ENCODE measurements at regions not wholly inside any gene's neighbourhood (a gene's known extent, or its start where the extent isn't known, plus 50 kb on each side); places are given as distances from the start of the nearest gene placed in this dataset.
A peak's percentile ranks its signal among the peaks of the same experiment; 100 is the strongest.
"Not testable (repeated sequence)": the region's sequence is repeated elsewhere in the genome, so short reads cannot be mapped to it uniquely, and the experiment has no call there.

- 47% methylated on average over 3 of the region's 3 CpGs for WGBS
- H3K27ac ChIP-seq (ENCODE audit: low read length); ATAC-seq; intact Hi-C loops (cut with DNase I); H3K9me3 ChIP-seq (ENCODE audit: control insufficient read depth, low read length); H3K4me1 ChIP-seq (ENCODE audit: control insufficient read depth, insufficient read depth, low read length); H3K27me3 ChIP-seq (ENCODE audit: control insufficient read depth, insufficient read depth); H3K4me3 ChIP-seq (ENCODE audit: low read length); DNase-seq: not testable (repeated sequence)
Measured at GRCh38 chr5:100398815-100399214, 136.4 kb upstream of the FAM174A start.

- ATAC-seq; H3K4me3 ChIP-seq (ENCODE audit: low read length); H3K9me3 ChIP-seq (ENCODE audit: control insufficient read depth, low read length); H3K27ac ChIP-seq (ENCODE audit: low read length); H3K27me3 ChIP-seq (ENCODE audit: control insufficient read depth, insufficient read depth); intact Hi-C loops (cut with DNase I); DNase-seq; H3K4me1 ChIP-seq (ENCODE audit: control insufficient read depth, insufficient read depth, low read length): not testable (repeated sequence)
- WGBS, result 87% methylated on average over 13 of the region's 19 CpGs
Measured at GRCh38 chr5:100379254-100379858, 155.8 kb upstream of the FAM174A start.

- H3K27me3 ChIP-seq (ENCODE audit: control insufficient read depth, insufficient read depth); DNase-seq; ATAC-seq; H3K9me3 ChIP-seq (ENCODE audit: control insufficient read depth, low read length); H3K27ac ChIP-seq (ENCODE audit: low read length); H3K4me3 ChIP-seq (ENCODE audit: low read length); intact Hi-C loops (cut with DNase I); H3K4me1 ChIP-seq (ENCODE audit: control insufficient read depth, insufficient read depth, low read length): not testable (repeated sequence)
- 48% methylated on average over 5 of the region's 5 CpGs for WGBS
Measured at GRCh38 chr5:100364757-100365478, 170.3 kb upstream of the FAM174A start.

GRCh38 chr5:100364343-100364742 is 170.8 kb upstream of the FAM174A start:
- H3K9me3 ChIP-seq (ENCODE audit: control insufficient read depth, low read length); intact Hi-C loops (cut with DNase I); ATAC-seq: not testable (repeated sequence)

GRCh38 chr5:100359998-100360397 is 175.2 kb upstream of the FAM174A start:
- ATAC-seq; DNase-seq; H3K27me3 ChIP-seq (ENCODE audit: control insufficient read depth, insufficient read depth); H3K27ac ChIP-seq (ENCODE audit: low read length); intact Hi-C loops (cut with DNase I); H3K9me3 ChIP-seq (ENCODE audit: control insufficient read depth, low read length); H3K4me1 ChIP-seq (ENCODE audit: control insufficient read depth, insufficient read depth, low read length); H3K4me3 ChIP-seq (ENCODE audit: low read length): not testable (repeated sequence)
- WGBS, result 20% methylated on average over 1 of the region's 1 CpG

More at GRCh38 chr5:100364343-100364742, 170.8 kb upstream of the FAM174A start:
- not testable (repeated sequence) for H3K4me1 ChIP-seq (ENCODE audit: control insufficient read depth, insufficient read depth, low read length); H3K4me3 ChIP-seq (ENCODE audit: low read length); H3K27me3 ChIP-seq (ENCODE audit: control insufficient read depth, insufficient read depth); DNase-seq; H3K27ac ChIP-seq (ENCODE audit: low read length)

GRCh38 chr5:100346269-100346668 is 188.9 kb upstream of the FAM174A start:
- ATAC-seq; H3K27ac ChIP-seq (ENCODE audit: low read length); H3K4me1 ChIP-seq (ENCODE audit: control insufficient read depth, insufficient read depth, low read length); H3K27me3 ChIP-seq (ENCODE audit: control insufficient read depth, insufficient read depth); H3K4me3 ChIP-seq (ENCODE audit: low read length); intact Hi-C loops (cut with DNase I); DNase-seq; H3K9me3 ChIP-seq (ENCODE audit: control insufficient read depth, low read length): not testable (repeated sequence)
- WGBS, result 67% methylated on average over 2 of the region's 2 CpGs

DNA sequence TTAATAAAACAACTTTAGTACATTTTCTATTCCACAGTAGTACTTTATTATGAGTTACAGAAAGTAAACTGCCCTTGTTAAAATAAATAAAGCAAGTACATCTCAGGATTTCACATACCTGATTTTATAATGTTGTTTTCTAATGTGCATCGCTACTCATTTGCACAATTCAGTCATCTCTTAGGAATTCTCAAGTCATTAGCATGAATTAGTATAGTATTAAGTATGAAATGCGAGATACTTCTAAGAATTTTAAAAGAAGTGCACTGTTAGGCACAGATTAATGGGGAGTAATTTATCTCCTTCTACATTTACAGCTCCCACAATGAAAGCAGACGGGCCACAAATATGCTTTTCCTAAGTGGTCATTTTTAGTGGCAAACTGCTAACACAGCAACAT is 193.7 kb upstream of the FAM174A start:
- H3K9me3 ChIP-seq (ENCODE audit: control insufficient read depth, low read length); intact Hi-C loops (cut with DNase I); DNase-seq; ATAC-seq; H3K27ac ChIP-seq (ENCODE audit: low read length); H3K27me3 ChIP-seq (ENCODE audit: control insufficient read depth, insufficient read depth); H3K4me3 ChIP-seq (ENCODE audit: low read length); H3K4me1 ChIP-seq (ENCODE audit: control insufficient read depth, insufficient read depth, low read length): not testable (repeated sequence)
- no CpG with 5 or more reads among the region's 3 CpGs for WGBS

DNA sequence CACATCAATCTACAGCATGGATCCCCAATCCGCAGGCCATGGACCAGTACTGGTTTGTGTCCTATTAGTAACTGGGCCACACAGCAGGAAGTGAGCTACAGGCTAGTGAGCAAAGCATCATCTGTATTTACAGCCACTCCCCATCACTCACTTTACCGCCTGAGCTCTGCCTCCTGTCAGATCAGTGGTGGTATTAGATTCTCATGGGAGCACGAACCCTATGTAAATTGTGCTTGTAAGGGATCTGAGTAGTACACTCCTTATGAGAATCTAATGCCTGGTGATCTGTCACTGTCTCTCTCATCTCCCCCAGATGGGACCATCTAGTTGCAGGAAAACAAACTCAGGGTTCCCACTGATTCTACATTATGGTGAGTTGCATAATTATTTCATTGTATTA is 212.7 kb upstream of the FAM174A start:
- no peaks in the 10 kb centered on the region for H3K27me3 ChIP-seq (ENCODE audit: control insufficient read depth, insufficient read depth)
- no peak overlapping the region for H3K27ac ChIP-seq (ENCODE audit: low read length)
- H3K9me3 ChIP-seq (ENCODE audit: control insufficient read depth, low read length), result no peaks in the 10 kb centered on the region
- intact Hi-C loops (cut with DNase I), result no loop called here
- no peaks in the 10 kb centered on the region for H3K4me1 ChIP-seq (ENCODE audit: control insufficient read depth, insufficient read depth, low read length)
- H3K4me3 ChIP-seq (ENCODE audit: low read length), result no peak overlapping the region
- ATAC-seq, result no peak
- peak in 1 of 3 donors; percentile 5 for DNase-seq
- 74% methylated on average over 3 of the region's 3 CpGs for WGBS

GRCh38 chr5:100319885-100320284 is 215.3 kb upstream of the FAM174A start:
- H3K27me3 ChIP-seq (ENCODE audit: control insufficient read depth, insufficient read depth), result no peaks in the 10 kb centered on the region
- no peaks in the 10 kb centered on the region for H3K9me3 ChIP-seq (ENCODE audit: control insufficient read depth, low read length)
- intact Hi-C loops (cut with DNase I), result no loop called here
- DNase-seq (no peak), ATAC-seq (no peak)
- no peak overlapping the region for H3K4me3 ChIP-seq (ENCODE audit: low read length)
- no peak overlapping the region for H3K27ac ChIP-seq (ENCODE audit: low read length)
- no peaks in the 10 kb centered on the region for H3K4me1 ChIP-seq (ENCODE audit: control insufficient read depth, insufficient read depth, low read length)
- WGBS, result 67% methylated on average over 2 of the region's 2 CpGs

DNA sequence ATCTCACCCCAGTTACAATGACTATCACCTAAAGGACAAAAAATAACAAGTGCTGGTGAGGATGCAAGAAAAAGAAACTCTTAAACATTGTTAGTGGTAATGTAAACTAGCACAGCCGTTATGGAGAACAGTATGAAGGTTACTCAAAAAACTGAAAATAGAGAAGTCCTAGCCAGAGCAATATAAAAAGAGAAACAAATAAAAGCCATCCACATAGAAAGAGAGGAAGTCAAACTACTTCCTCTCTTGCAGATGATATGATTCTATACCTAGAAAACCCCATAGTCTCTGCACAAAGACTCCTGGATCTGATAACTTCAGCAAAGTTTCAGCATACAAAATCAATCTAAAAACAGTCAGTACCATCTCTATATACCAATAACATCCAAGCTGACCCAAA is 221.5 kb upstream of the FAM174A start:
- Histone ChIP-seq H3K9me3 (ENCODE audit: control insufficient read depth, low read length) (no peaks in the 10 kb centered on the region), H3K27me3 (ENCODE audit: control insufficient read depth, insufficient read depth) (no peaks in the 10 kb centered on the region), H3K27ac (ENCODE audit: low read length) (no peak overlapping the region), H3K4me3 (ENCODE audit: low read length) (no peak overlapping the region), H3K4me1 (ENCODE audit: control insufficient read depth, insufficient read depth, low read length) (no peaks in the 10 kb centered on the region)
- no peak for ATAC-seq
- no peak for DNase-seq
- WGBS, result 66% methylated on average over 1 of the region's 1 CpG
- intact Hi-C loops (cut with DNase I), result no loop called here

DNA sequence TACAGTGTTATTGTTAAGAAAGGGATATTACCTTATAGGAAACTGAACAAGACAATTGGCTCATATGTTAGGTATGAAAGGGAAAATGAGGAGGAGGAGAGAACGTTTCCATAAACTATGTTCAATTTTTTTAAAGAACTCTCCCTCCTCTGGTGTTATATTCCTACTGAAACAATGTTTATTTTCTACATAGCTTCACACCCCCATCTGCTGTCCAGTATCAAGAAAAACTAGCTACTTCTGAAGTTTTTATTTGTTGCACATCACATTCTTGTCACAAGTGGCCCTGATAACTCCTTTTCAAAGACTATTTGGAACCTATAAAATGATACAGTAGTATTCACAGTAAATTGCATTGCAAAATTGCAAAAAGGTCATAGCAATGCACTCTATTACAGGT is 223.4 kb upstream of the FAM174A start:
- 15% methylated on average over 1 of the region's 1 CpG for WGBS
- intact Hi-C loops (cut with DNase I), result no loop called here
- no peak for ATAC-seq

More for the DNA sequence above, 223.4 kb upstream of the FAM174A start:
- no peak for DNase-seq
- H3K27ac ChIP-seq (ENCODE audit: low read length), result no peak overlapping the region
- no peak overlapping the region for H3K4me3 ChIP-seq (ENCODE audit: low read length)
- H3K9me3 ChIP-seq (ENCODE audit: control insufficient read depth, low read length), result no peaks in the 10 kb centered on the region
- H3K4me1 ChIP-seq (ENCODE audit: control insufficient read depth, insufficient read depth, low read length), result no peaks in the 10 kb centered on the region
- no peaks in the 10 kb centered on the region for H3K27me3 ChIP-seq (ENCODE audit: control insufficient read depth, insufficient read depth)

All from right cardiac atrium (tissue), 5 donors.